ENCODE measurements at regions not wholly inside any gene's neighbourhood (a gene's known extent, or its start where the extent isn't known, plus 50 kb on each side); places are given as distances from the start of the nearest gene placed in this dataset.

GRCh38 chr13:39159846-39160370, 121.7 kb downstream of the NHLRC3 start:
- TF ChIP-seq CTCF (IDR thresholded peaks at IDR 0.05) = no peak
- no peak for TF ChIP-seq POLR2A (IDR thresholded peaks at IDR 0.05)

Measured in Peyer's patch (tissue), 4 donors.